Frontal cortex (tissue), 3 donors: ENCODE measurements at regions not wholly inside any gene's neighbourhood (a gene's known extent, or its start where the extent isn't known, plus 50 kb on each side); places are given as distances from the start of the nearest gene placed in this dataset.
"Not testable (repeated sequence)": the region's sequence is repeated elsewhere in the genome, so short reads cannot be mapped to it uniquely, and the experiment has no call there.

Experiments used
- DNase-seq, 2 donors: peaks; one replicate each; pipeline ENCODE4 v3.0.0; 2012; ENCODE audit warnings: low spot score in 2 of 2
- FAIRE-seq: peaks from 2 replicates; lab custom pipeline; 2012; peaks lifted over from hg19 to GRCh38; lab: Jason Lieb, UNC
- donor health status: control.
- donor health status: control.
- donor health status: control.

DNA sequence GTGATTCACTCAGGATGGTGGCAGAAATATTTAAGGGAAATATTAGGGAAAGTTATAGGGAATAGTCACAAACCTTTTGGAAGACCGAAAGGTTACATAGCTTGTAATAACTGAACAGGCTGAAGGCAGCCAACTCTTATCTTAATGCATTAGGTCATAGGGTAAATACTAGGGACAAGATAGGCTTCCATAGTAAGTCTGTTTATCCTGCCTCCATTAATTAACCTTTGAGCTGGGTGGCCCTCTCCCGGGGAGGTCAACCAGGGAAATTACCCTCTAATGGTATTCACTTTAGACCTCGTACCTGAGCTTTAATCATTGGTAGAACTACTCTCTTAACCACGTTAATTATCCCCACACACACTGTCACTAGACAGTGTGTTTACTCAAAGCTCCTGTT is 981.8 kb downstream of the SLC16A7 start:
- DNase-seq: no peak
- no peak for FAIRE-seq

DNA sequence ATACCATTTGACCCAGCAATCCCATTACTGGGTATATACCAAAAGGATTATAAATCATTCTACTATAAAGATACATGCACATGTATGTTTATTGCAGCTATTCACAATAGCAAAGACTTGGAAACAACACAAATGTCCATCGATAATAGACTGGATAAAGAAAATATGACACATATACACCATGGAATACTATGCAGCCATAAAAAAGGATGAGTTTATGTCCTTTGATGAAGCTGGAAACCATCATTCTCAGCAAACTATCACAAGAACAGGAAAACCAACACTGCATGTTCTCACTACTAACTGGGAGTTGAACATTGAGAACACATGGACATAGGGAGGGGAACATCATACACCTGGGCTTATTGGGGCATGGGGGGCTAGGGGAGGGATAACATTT is 991.8 kb downstream of the SLC16A7 start:
- FAIRE-seq, DNase-seq: not testable (repeated sequence)

DNA sequence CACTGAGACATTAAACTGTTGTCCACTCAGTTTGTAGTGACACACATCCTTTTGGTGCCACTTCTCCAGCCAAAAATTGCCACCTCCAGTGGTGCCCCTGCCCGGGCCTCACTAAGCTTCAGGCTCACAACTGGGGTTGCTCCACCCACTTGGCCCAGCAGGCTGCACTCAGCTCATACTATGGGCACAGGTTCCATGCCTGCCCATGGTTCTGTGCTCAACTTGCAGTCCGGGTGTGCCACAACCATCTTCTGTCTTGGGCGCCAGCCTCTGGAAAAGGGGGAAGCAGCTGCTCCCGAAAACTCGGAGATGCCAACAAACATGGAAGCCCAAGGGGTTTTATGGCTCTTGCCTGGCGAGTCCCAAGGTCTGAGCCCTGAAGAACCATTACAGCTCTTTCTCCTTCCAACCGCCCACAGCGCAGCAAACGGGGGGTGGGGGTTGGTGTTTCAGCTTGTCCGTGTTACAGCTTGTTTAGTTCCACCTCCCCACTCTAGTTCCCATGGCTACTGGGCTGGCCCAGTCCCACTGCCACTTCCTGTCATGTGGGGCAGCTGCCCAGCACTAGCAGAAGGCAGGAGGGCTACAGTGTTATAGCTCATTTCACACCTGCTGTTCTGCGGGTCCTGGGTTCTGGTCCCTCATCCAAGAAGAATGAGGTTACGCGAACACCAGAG is 998.3 kb downstream of the SLC16A7 start:
- DNase-seq (no peak), FAIRE-seq (no peak)

DNA sequence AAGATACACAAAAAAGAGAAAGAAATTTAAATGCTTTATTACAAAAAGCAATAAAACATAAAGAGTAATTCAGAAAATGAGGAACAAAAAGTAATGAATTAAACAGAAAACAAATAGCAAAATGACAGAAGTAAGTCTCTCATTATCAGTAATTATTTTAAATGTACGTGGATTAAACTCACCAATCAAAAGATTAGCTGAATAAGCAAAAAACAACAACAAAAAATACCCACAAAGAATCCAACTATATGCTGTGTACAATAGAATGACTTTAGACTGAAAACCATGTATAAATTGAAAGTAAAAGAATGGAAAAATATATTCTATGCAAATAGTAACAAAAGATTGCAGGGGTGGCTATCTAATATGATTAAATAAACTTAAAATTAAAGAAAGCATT is 1006.8 kb downstream of the SLC16A7 start:
- no peak for DNase-seq
- FAIRE-seq: no peak

DNA sequence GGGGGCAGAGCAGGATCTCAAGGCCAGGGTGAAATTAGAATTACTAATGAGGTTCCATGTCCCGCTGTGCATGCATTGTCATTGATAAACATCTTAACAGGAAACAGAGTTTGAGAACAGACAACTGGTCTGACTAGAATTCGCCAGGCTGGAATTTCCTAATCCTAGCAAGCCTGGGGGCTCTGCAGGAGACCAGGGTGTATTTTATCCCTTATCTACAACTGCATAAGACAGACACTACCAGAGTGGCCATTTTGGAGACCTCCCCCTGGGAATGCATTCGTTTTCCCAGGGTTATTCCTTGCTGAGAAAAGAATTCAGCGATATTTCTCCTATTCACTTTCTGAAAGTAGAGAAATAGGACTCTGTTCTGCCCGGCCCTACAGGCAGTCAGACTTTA is 1007.6 kb downstream of the SLC16A7 start:
- DNase-seq, FAIRE-seq: not testable (repeated sequence)

DNA sequence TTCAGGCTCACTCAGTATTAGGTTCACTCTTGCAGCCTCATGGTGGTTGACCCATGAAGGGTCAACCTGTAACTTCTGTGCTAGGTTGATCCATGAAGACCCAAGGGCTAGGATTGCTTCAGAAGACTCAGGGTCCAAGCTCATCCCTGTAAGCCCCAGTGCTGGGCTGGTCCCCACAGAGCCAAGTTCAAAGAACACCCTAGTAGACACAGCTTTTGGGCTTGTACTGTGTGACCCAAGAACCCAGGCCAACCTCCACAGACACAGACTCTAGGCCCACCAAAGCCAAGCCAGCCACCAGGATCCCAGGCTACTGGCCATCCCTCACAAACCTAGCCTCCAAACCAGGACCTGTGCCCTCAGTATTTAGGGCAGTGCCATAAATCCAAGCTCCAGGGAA is 1020.6 kb downstream of the SLC16A7 start:
- DNase-seq (no peak), FAIRE-seq (no peak)

DNA sequence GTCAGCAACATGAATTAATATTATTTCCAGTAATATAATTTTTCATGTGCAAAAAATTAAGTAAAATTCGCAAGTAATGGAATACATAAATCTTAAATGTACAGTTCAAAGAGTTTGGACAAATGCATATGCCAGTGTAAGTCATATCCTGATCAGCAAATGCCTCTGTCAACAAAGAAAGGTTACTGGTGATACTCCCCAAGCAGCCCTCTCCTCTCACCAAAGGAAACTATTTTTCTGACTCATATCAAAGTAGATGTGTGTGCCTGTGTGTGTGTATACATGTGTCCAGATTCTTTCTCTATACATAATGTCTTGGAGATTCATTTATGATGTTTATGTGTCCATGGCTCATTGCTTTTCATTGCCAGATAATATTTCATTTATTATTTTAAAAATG is 1035.0 kb downstream of the SLC16A7 start:
- FAIRE-seq (no peak), DNase-seq (no peak)

DNA sequence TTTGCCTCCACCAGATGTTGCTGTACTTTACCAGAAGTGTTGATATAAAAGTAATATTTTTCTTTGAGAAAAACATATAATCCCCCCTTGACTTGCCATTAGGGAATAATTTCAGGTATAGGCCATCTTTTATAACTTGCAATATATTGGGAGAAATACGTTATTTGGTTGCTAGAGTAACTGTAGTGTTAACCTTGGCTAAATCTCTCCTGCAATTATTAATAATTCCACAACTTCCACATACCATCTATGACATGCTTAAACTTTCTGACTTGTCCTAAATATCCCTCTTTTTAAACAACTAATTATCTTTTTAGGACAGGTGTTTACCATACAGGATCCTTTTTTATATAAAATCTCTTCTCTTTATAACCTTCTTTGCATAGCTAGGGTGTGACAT is 1048.2 kb downstream of the SLC16A7 start:
- FAIRE-seq (no peak), DNase-seq (no peak)

DNA sequence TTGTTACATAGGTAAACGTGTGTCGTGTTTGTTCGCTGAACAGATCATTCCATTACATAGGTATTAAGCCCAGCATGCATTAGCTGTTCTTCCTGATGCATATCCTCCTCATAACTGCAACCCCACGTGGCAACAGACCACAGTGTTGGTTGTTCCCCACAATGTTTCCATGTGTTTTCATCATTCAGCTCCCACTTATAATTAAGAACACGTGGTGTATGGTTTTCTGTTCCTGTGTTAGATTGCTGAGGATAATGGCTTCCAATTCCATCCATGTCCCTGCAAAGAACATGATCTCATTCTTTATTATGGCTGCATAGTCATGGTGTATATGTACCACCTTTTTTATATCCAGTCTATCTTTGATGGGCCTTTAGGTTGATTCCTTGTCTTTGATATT is 1071.1 kb downstream of the SLC16A7 start:
- no peak for FAIRE-seq

DNA sequence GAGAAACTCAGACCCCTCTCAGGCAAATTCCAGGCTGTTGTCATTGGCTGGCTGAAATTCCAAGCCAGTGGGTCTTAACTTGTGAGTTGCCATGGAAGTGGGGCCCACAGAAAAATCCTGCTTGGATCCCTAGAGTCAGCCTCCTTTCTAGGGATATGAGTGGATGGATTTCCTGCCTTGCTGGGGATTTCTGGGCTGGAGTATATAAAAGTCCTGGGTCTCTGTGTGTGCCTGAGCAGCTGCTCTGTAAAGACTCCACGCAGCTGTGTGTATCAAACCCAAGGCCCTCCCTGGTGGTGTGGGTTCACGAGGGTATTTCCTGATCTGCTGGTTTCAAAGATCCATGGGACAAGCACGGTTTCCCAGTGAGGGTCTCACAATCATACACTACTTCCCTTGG is 1077.1 kb downstream of the SLC16A7 start:
- no peak for FAIRE-seq
- no peak for DNase-seq

More for the DNA sequence above, 1071.1 kb downstream of the SLC16A7 start:
- no peak for DNase-seq

DNA sequence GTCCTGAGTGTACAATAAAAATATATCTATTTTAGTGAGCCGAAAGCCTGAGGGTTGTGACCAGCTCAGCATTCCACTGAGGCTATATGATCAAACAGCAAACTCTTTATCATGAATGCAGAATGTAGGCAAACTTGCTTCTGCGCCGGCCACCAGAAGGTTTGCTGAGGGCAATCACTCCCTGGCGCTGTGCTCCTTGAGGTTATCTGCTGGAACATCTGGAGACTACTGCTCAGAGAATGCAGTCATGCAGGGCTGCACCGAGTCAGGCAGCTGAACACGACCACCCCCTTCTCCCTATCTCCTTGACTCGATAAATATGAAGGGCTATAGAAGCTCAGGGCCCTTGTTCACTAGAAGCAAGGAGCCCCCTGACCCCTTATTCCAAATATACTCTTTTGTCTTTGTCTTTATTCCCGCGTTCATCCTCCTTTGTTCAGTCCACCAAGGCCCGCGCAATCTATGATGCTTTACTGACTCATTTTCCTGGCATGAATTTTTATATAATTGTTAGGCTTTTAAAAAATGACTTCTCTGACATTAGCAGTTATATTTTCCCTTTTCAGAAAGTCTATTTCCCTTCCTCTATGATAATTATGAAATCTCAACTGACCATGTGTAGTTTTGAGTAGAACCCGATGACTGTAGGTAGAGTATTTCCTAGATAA is 1089.3 kb downstream of the SLC16A7 start:
- DNase-seq (no peak), FAIRE-seq (no peak)

DNA sequence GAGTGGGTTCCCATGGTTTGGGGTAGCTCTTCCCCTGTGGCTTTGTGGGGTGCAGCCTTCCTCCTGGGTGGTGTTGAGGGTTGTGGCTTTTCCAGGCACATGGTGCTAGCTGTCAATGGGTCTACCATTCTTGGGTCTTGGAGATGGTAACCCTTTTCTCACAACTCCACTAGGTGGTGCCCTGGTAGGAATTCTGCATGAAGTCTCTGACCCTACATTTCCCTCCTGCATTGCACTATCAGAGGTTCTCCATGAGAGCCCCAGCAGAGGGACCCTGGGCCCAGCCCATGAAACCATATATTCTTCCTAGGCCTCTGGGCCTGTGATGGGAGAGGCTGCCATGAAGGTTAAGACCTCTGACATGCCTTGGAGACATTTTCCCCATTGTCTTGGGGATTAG is 1093.3 kb downstream of the SLC16A7 start:
- DNase-seq: no peak
- no peak for FAIRE-seq

DNA sequence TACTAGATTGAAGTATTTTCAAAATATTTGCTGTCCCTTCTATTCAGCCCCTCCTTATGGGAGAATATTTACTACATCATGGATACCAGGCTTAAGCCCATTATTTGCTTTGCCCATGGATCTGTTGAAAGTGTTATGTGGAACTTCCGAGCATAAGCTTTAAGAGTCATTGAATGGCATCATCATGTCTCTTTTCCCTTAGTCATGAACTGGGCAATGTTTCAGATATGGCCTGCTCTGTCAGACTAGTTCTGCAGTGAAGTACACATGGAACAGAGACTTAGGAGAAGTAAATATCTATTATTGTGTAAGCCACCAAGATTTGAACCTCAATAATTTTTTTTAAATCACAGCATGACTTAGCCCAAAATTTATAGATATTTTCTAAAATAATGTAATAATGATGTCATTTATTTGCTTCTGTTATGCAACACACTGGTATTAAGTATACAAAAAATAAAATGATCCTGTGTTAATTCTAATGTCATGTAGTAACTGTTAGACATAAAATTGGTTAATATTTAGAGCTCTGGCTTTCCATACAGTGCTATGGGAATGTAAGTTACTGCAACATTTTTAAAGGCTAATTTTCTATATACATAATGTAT is 1097.3 kb downstream of the SLC16A7 start:
- no peak for DNase-seq
- no peak for FAIRE-seq

DNA sequence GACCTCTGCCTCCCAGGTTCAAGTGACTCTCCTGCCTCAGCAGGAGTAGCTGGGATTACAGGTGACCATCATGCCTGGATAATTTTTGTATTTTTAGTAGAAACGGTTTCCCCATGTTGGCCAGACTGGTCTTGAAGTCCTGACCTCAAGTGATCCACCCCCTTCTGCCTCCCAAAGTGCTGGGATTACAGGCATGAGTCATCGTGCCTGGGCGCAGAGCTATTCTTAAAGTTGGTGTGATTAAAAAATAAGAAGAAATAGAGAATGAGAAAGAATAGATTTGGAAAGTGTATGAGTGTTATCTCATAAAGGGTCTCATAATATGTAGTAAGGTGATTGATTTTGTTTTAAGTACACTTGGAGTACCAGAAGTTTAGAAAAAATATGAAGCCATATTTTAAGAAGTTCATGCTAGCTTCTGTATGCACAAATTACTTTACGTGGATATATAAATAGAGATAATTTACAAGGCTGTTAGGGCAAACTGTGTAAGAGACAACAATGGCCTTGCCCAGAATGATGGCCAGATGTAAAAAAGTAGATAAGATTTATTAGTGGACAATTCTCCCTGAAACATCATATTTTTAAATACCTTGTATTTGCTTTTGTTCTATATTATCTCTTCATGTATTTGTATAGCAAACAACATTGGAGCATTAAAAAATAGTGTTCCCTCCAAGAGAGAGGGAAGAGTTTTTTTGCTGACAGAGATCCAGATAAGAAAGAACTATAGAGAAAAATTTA is 1108.5 kb downstream of the SLC16A7 start:
- no peak for DNase-seq
- FAIRE-seq: no peak

DNA sequence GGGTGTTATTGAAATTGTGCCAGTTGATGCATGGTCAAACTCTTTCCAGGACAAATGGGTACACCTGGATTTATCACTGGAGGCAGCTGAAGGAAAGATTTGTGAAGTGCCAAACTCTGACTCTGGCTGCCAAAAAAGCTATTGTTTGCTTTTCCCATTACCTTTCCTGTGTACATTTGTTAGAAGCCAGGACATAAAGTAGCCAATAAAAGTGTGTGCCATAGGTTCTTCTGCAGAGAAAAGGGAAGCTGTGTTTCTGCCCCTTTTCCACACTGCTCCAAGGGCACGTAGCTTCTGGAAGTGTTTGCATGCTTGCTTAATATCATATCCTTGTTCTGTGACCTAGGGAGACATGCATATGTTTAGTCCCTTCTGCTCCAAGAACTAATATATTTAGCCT is 1114.4 kb downstream of the SLC16A7 start:
- no peak for DNase-seq
- FAIRE-seq: no peak

DNA sequence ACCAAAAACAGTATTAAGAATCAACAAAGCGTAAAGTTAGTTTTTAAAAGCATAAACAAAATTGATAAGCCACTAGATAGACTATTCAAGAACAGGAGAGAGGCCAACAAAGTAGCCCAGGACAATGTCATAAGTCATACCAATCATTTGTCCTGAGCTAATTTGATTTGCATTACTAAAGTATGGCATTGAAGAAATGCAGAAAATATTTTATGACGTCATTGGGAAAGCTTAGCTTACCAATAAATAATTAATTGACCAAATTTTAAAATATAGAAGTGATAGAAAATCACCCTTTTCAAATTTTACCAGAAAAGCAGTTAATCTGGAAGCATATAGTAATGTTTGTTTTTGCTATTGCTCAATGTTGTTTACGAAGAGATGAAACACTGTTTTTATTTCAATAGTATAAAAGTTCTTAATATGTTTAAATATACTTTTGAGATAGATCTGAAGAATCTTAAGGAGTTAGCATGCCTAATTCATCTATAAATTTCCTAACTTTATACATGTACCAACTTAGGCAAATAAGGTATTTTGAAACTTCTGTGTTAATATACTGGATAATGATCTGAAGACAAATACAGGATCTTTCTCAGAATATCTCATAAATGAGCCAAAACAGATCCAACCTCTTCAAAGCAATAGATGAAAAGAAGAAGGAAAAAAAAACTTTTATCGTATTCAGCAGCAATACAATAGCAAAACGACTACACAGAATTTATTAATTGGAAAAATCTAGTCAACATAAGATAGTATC is 1118.5 kb downstream of the SLC16A7 start:
- FAIRE-seq (no peak), DNase-seq (no peak)

DNA sequence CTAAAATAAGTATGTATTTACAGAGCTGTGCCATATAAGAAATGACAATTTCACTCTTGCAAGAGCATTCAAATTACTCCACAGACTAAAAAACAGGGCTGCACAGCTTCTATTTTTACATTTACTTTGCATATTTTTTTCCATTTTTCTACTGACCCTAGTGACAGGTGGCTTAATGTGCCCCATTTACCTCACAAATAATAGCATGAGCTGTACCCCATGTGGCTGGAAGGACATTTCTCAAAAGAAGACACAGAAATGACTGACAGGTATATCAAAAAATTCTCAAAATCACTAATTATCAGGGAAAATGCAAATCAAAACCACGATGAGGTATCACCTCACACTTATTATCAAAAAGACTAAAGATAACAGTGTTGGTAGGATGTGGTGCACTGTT is 1128.6 kb downstream of the SLC16A7 start:
- FAIRE-seq (no peak), DNase-seq (no peak)

DNA sequence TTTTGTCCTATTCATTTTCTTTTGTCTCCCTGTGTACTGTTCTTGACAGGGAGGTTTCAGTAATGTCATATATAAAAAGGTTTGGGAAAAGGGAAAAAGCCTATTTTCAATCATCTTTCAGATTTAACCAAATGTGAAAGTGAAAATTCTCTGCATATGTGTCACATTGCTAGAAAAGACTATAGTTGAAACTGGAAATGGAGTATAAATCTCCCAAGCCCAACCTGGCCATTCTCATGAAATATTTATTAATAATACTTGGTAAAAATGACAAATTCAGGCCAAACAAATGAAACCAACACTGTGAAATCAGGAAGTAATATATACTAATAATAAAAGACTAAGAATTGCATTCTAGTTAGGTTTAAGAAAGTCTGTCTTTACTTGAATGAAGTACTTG is 1129.2 kb downstream of the SLC16A7 start:
- FAIRE-seq (no peak), DNase-seq (no peak)

DNA sequence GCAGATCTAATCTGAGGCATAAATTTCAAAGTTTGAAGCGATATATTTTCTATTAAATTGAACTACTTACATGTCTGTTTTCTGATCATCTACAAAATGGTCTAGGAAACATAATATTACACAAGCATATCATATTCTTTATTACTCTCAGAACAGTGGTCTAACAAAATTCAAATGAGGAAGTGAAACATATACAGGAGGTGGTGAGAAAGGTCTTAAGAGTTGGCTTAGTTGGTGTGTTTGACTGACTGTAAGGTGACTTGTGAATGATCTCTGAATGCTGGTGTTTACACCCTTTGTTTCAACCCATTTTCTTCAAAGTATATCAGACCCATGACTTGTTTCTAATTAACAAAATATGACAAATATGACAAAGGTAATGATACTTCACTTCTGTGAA is 1156.8 kb downstream of the SLC16A7 start:
- FAIRE-seq (no peak), DNase-seq (no peak)

DNA sequence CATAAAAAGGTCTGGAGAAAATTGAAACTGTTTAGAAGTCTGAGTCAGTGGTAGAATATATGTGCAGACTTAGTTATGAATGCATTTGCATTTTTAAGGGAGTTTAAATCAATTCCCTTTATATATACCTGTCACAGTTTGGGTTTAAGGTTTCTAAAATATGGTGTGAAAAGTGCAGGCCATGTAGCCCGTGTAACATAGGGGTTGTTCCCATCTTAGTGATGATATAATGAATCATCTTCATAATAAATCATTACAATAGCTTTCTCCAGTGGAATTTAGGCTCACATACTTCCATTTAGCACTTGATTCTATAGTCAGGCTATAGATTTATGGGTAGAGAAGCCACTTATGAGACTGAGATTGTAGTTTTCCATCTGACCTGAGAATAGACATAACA is 1162.4 kb downstream of the SLC16A7 start:
- no peak for FAIRE-seq
- DNase-seq: no peak
